Trophoblast cell (in vitro differentiated cells and primary cell): ENCODE measurements at regions not wholly inside any gene's neighbourhood (a gene's known extent, or its start where the extent isn't known, plus 50 kb on each side); places are given as distances from the start of the nearest gene placed in this dataset.
"Not testable (repeated sequence)": the region's sequence is repeated elsewhere in the genome, so short reads cannot be mapped to it uniquely, and the experiment has no call there.

Source experiments
- DNase-seq, 2 donors: peaks; one replicate each; pipeline ENCODE4 v3.0.0-alpha.2; 2016
- H2AFZ ChIP-seq: 2 replicates; pipeline ENCODE4 v1.6.1; 2013; ENCODE audit warnings: low read length, moderate library complexity, mild to moderate bottlenecking; ENCODE audit not compliant: insufficient read depth, poor library complexity
- H2AK5ac ChIP-seq: 2 replicates; pipeline ENCODE4 v1.6.1; 2013; ENCODE audit warnings: mild to moderate bottlenecking, low read length
- H2BK120ac ChIP-seq: 2 replicates; pipeline ENCODE4 v1.6.1; 2013; ENCODE audit warnings: low read length, mild to moderate bottlenecking, moderate library complexity; ENCODE audit not compliant: insufficient read depth, poor library complexity
- H2BK12ac ChIP-seq: 2 replicates; pipeline ENCODE4 v1.6.1; 2013; ENCODE audit warnings: mild to moderate bottlenecking, low read length, moderate library complexity
- H2BK5ac ChIP-seq: 2 replicates; pipeline ENCODE4 v1.6.1; 2013; ENCODE audit warnings: low read length, low read depth, moderate library complexity, mild to moderate bottlenecking; ENCODE audit not compliant: poor library complexity
- H3K14ac ChIP-seq: 2 replicates; pipeline ENCODE4 v1.6.1; 2013; ENCODE audit warnings: mild to moderate bottlenecking, low read length
- H3K18ac ChIP-seq: 2 replicates; pipeline ENCODE4 v1.6.1; 2013; ENCODE audit warnings: mild to moderate bottlenecking, low read length
- H3K23ac ChIP-seq: 2 replicates; pipeline ENCODE4 v1.6.1; 2013; ENCODE audit warnings: low read length
- H3K27ac ChIP-seq: 2 replicates; pipeline ENCODE4 v1.5.1; 2013; ENCODE audit warnings: low read depth, mild to moderate bottlenecking, inconsistent platforms, low read length, moderate library complexity
- H3K27me3 ChIP-seq: 2 replicates; pipeline ENCODE4 v1.6.1; 2013; ENCODE audit warnings: inconsistent platforms, mild to moderate bottlenecking, low read length, moderate library complexity; ENCODE audit not compliant: insufficient read depth
- H3K36me3 ChIP-seq, 2 experiments: 1 replicate in 1 of 2; 2 replicates in 1 of 2; pipeline ENCODE4 v1.6.1; 2013; ENCODE audit warnings: low read length in 2 of 2, mild to moderate bottlenecking in 2 of 2, moderate library complexity in 1 of 2; ENCODE audit not compliant: insufficient read depth in 2 of 2, control insufficient read depth in 1 of 2
- H3K4ac ChIP-seq: 2 replicates; pipeline ENCODE4 v1.6.1; 2013; ENCODE audit warnings: low read depth, mild to moderate bottlenecking, low read length, moderate library complexity
- H3K4me1 ChIP-seq, 2 experiments: 1 replicate in 1 of 2; 2 replicates in 1 of 2; pipeline ENCODE4 v1.6.1; 2013; ENCODE audit warnings: low read length in 2 of 2, mild to moderate bottlenecking in 2 of 2, moderate library complexity in 1 of 2; ENCODE audit not compliant: insufficient read depth in 2 of 2, control insufficient read depth in 1 of 2
- H3K4me2 ChIP-seq: 2 replicates; pipeline ENCODE4 v1.6.1; 2013; ENCODE audit warnings: inconsistent platforms, mild to moderate bottlenecking, low read length, moderate library complexity
- H3K4me3 ChIP-seq: 2 replicates; pipeline ENCODE4 v1.5.1; 2013; ENCODE audit warnings: mild to moderate bottlenecking, low read depth, low read length, inconsistent platforms
- H3K79me1 ChIP-seq: one replicate; pipeline ENCODE4 v1.6.1; 2013; ENCODE audit warnings: low read length
- H3K79me2 ChIP-seq: 2 replicates; pipeline ENCODE4 v1.6.1; 2013; ENCODE audit warnings: low read length, mild to moderate bottlenecking; ENCODE audit not compliant: control insufficient read depth, insufficient read depth, poor library complexity
- H3K9ac ChIP-seq: 2 replicates; pipeline ENCODE4 v1.6.1; 2013; ENCODE audit warnings: mild to moderate bottlenecking, low read length
- H3K9me3 ChIP-seq: 2 replicates; pipeline ENCODE4 v1.6.1; 2013; ENCODE audit warnings: low read depth, mild to moderate bottlenecking, control low read depth, inconsistent platforms, low read length; ENCODE audit not compliant: insufficient read depth
- H4K12ac ChIP-seq: 2 replicates; pipeline ENCODE4 v1.6.1; 2013; ENCODE audit warnings: low read depth, mild to moderate bottlenecking, low read length, moderate library complexity
- H4K8ac ChIP-seq: 2 replicates; pipeline ENCODE4 v1.6.1; 2013; ENCODE audit warnings: low read depth, mild to moderate bottlenecking, low read length, moderate library complexity
- H4K91ac ChIP-seq: one replicate; pipeline ENCODE4 v1.6.1; 2013; ENCODE audit warnings: low read depth, mild to moderate bottlenecking, low read length, moderate library complexity
- WGBS: extraction: QIAGEN DNeasy Blood & Tissue Kit; methylation state at CpG from one replicate; pipeline ENCODE4 v1.1.7; 2013; ENCODE audit warnings: missing lambda C conversion rate; ENCODE audit not compliant: insufficient read length, insufficient coverage; ENCODE audit errors: extremely low coverage; 5-methylcytosine and 5-hydroxymethylcytosine counted together

DNA sequence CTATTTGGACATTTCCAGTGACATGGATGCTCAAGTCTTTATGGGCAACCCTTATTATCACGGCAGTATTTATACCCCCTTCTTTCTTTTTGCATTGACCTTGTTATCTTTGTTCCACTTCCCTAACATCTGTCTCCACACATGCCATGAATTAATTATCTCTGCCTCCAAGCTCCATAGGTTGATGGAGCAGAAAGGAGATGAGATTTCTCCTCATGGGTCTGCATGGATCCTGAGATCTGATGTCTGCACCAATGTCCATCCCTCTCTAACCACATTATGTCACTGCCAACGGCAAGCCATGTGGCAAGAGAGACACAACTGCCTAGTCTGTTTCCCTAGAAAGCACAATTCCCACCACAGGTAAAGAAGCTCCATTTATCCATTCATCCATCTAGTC lies 416.8 kb upstream of the ASIC2 start:
- H3K27ac ChIP-seq, result no peak overlapping the region
- WGBS, result no CpG with 5 or more reads among the region's 2 CpGs
- no peak overlapping the region for H4K8ac ChIP-seq
- no peak overlapping the region for H2BK5ac ChIP-seq
- no peak for DNase-seq
- no peaks in the 10 kb centered on the region for H3K79me1 ChIP-seq
- H3K9me3 ChIP-seq, result no peaks in the 10 kb centered on the region
- H2AFZ ChIP-seq, result no peak overlapping the region
- H3K79me2 ChIP-seq, result no peaks in the 10 kb centered on the region
- no peak overlapping the region for H2AK5ac ChIP-seq
- no peak overlapping the region for H3K4me2 ChIP-seq
- no peaks in the 10 kb centered on the region for H3K36me3 ChIP-seq
- H3K9ac ChIP-seq, result no peak overlapping the region
- H3K18ac ChIP-seq, result no peak overlapping the region
- H3K4ac ChIP-seq, result no peak overlapping the region
- H4K12ac ChIP-seq, result no peak overlapping the region
- H3K4me1 ChIP-seq, result no peaks in the 10 kb centered on the region
- H3K4me3 ChIP-seq, result no peak overlapping the region
- H3K14ac ChIP-seq, result no peak overlapping the region
- no peak overlapping the region for H2BK120ac ChIP-seq
- H3K23ac ChIP-seq, result no peak overlapping the region
- H4K91ac ChIP-seq, result no peak overlapping the region
- H2BK12ac ChIP-seq, result no peak overlapping the region
- no peaks in the 10 kb centered on the region for H3K27me3 ChIP-seq

DNA sequence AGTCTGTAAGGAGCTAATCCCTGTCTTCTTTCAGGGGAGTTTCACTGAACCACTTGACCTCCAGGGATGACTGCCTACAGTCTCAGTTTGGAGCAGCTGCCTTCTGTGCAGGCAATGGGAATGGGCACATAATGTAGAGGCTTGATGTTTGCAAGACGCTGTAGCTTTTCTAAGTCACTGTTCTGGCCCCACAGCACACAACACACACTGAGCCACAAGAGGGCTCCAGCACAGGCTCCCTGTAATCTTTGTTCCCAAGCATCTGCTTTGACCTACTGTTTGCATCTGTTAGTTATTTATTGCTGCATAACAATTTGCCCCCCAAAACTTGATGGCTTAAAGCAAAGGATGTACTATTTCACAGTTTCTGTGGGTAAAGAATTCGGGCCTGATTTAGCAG lies 419.0 kb upstream of the ASIC2 start:
- no peaks in the 10 kb centered on the region for H3K9me3 ChIP-seq
- no CpG with 5 or more reads among the region's 2 CpGs for WGBS

DNA sequence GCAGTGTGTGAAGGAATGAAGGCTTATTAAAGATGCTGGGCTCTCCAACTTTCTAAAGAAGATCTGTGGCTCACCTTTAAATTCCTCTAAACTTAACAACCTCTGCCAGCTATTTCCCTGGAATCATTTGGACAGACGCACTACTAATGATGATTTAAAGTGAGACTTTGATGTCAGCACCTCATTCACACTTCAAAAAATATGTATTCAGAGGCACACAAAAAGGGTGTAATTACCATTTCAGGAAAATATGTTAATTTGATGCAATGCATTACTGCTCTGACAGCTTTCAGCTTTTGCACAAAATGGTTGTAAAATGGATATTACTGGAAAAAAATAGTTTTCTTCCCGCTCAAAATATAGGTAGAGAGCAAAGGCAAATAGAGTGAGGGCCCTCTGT lies 423.9 kb upstream of the ASIC2 start:
- no peak for DNase-seq
- Histone ChIP-seq H3K4me1 (no peaks in the 10 kb centered on the region), H3K4me3 (no peak overlapping the region), H4K91ac (no peak overlapping the region), H2BK12ac (no peak overlapping the region), H3K27me3 (no peaks in the 10 kb centered on the region), H2BK5ac (no peak overlapping the region), H3K23ac (no peak overlapping the region), H3K9me3 (no peaks in the 10 kb centered on the region), H2BK120ac (no peak overlapping the region), H3K79me2 (no peaks in the 10 kb centered on the region), H3K27ac (no peak overlapping the region), H4K8ac (no peak overlapping the region), H4K12ac (no peak overlapping the region), H3K9ac (no peak overlapping the region), H3K18ac (no peak overlapping the region), H3K36me3 (no peaks in the 10 kb centered on the region), H3K4ac (no peak overlapping the region), H2AK5ac (no peak overlapping the region), H3K14ac (no peak overlapping the region), H2AFZ (no peak overlapping the region), H3K79me1 (no peaks in the 10 kb centered on the region), H3K4me2 (no peak overlapping the region)
- WGBS, result no CpG with 5 or more reads among the region's 2 CpGs

More for the DNA sequence above, 419.0 kb upstream of the ASIC2 start:
- Histone ChIP-seq H2BK12ac (no peak overlapping the region), H3K79me2 (no peaks in the 10 kb centered on the region), H3K18ac (no peak overlapping the region), H2AK5ac (no peak overlapping the region), H3K27ac (no peak overlapping the region), H3K4me3 (no peak overlapping the region), H3K4me1 (no peaks in the 10 kb centered on the region), H4K12ac (no peak overlapping the region), H3K23ac (no peak overlapping the region), H2BK5ac (no peak overlapping the region), H2BK120ac (no peak overlapping the region), H4K91ac (no peak overlapping the region), H3K79me1 (no peaks in the 10 kb centered on the region), H3K9ac (no peak overlapping the region), H3K4ac (no peak overlapping the region), H2AFZ (no peak overlapping the region), H3K36me3 (no peaks in the 10 kb centered on the region), H3K14ac (no peak overlapping the region), H4K8ac (no peak overlapping the region), H3K4me2 (no peak overlapping the region), H3K27me3 (no peaks in the 10 kb centered on the region)
- DNase-seq, result no peak

DNA sequence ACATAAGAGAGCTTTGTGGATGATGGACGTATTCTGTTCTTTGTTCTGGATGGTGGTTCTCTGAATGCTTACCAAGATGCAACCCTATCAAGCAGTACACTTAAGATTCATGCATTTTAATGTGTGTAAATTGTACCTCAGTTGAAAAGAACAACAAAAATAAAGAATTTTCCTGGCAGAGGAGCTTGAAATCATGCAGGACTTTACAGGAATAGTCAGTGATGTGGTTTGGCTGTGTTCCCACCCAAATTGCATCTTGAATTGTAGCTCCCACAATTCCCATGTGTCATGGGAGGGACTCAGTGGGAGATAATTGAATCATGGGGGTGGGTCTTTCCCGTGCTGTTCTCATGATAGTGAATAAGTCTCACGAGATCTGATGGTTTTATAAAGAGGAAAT lies 430.6 kb upstream of the ASIC2 start:
- H3K4ac ChIP-seq, H3K36me3 ChIP-seq, H3K9ac ChIP-seq, H2BK5ac ChIP-seq, H3K4me2 ChIP-seq, H3K79me1 ChIP-seq, DNase-seq, H3K18ac ChIP-seq, H3K14ac ChIP-seq, H3K27ac ChIP-seq, H2AFZ ChIP-seq, H2AK5ac ChIP-seq, H3K27me3 ChIP-seq, H2BK12ac ChIP-seq, H3K23ac ChIP-seq, H2BK120ac ChIP-seq, H3K79me2 ChIP-seq, H3K9me3 ChIP-seq, H4K91ac ChIP-seq, H3K4me1 ChIP-seq, H4K12ac ChIP-seq, H4K8ac ChIP-seq, H3K4me3 ChIP-seq: not testable (repeated sequence)
- no CpG with 5 or more reads among the region's 3 CpGs for WGBS
